Gastrocnemius medialis (tissue), 4 donors: ENCODE measurements at regions not wholly inside any gene's neighbourhood (a gene's known extent, or its start where the extent isn't known, plus 50 kb on each side); places are given as distances from the start of the nearest gene placed in this dataset.

Source experiments
- ATAC-seq, 2 donors: fragments of 150-250 bp; one replicate each; pipeline ENCODE4 v1.9.1; 2016
- DNase-seq, 2 donors: peaks; one replicate each; pipeline ENCODE4 v3.0.0-alpha.2; 2019
- H3K27ac ChIP-seq, 4 donors: fragments of 200-600 bp; sonication (generic); 1 replicate in 1 of 4; 2 replicates in 3 of 4; pipeline ENCODE4 v1.5.1; 2016 to 2018; ENCODE audit warnings: mild to moderate bottlenecking in 2 of 4, moderate library complexity in 1 of 4
- H3K27me3 ChIP-seq, 3 donors: fragments of 200-600 bp; sonication (generic) in 2 of 3; 1 replicate in 1 of 3; 2 replicates in 2 of 3; pipeline versions ENCODE4 v1.5.1 to v1.6.0; 2016 to 2019; ENCODE audit warnings: mild to moderate bottlenecking in 1 of 3, moderate library complexity in 1 of 3
- H3K36me3 ChIP-seq, 2 donors: fragments of 200-600 bp; sonication (generic) in 1 of 2; one replicate each; pipeline ENCODE4 v1.5.1; 2017 to 2018
- H3K4me1 ChIP-seq, 2 donors: fragments of 200-600 bp; sonication (generic) in 1 of 2; one replicate each; pipeline ENCODE4 v1.5.1; 2016 to 2017; ENCODE audit warnings: mild to moderate bottlenecking in 2 of 2
- H3K4me3 ChIP-seq, 4 donors: fragments of 200-600 bp; sonication (generic) in 3 of 4; 1 replicate in 1 of 4; 2 replicates in 3 of 4; pipeline ENCODE4 v1.5.1; 2016 to 2019; ENCODE audit warnings: mild to moderate bottlenecking in 2 of 4
- H3K9me3 ChIP-seq, 3 donors: fragments of 200-600 bp; sonication (generic) in 2 of 3; 1 replicate in 1 of 3; 2 replicates in 2 of 3; pipeline ENCODE4 v1.5.1; 2016 to 2019
- POLR2A ChIP-seq, 2 donors: fragments of 450-650 bp; IDR thresholded peaks; one replicate each; pipeline ENCODE4 v1.6.1; 2017; ENCODE audit warnings: antibody characterized with exemption in 2 of 2, mild to moderate bottlenecking in 2 of 2, moderate library complexity in 2 of 2
- in situ Hi-C, 4 donors: fragments of 200-750 bp; cut with MboI; loops; one replicate each; pipeline versions ENCODE4 v1.15.0 to v1.8.0; 2017; ENCODE audit warnings: low sequenced_read_pairs in 4 of 4
- intact Hi-C: fragments of 100-400 bp; cut with DNase I; formaldehyde crosslinking; loops from one replicate; pipeline ENCODE4 v1.15.1; 2023; ENCODE audit warnings: low total_unique reads
- TF ChIP-seq, protein P1 (sequence below), 5 experiments: fragments of 450-650 bp in 3 of 5; fragments of 200-600 bp in 2 of 5; sonication (generic) in 2 of 5; IDR thresholded peaks in 4 of 5; conservative IDR thresholded peaks in 1 of 5; 1 replicate in 4 of 5; 2 replicates in 1 of 5; pipeline ENCODE4 v1.5.1; 2016 to 2019; ENCODE audit warnings: antibody characterized with exemption in 5 of 5, mild to moderate bottlenecking in 3 of 5, moderate library complexity in 3 of 5

DNA sequence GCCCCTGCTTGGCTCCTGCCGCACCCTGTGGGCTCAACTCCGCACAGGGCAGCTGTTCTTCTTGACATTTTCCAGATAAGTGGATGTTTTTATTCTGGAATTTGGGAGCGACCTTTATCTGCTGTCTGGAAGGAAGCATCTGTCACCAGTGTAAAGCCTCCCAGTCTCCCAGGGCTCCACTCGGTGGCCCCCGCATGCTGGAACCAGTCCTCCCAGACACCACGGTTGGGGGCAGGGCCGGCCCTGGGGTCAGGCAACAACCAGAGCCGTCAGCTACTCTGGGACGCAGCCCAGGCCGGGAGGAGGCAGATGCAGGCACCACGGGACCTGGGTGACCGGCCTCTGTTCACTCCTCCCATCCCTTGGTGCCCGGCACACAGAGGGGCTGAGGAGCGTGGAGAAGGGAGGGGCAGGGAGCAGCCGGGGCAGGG is 92.8 kb upstream of the ADAMTS2 start:
- Histone ChIP-seq H3K27ac (no peak overlapping the region), H3K27me3 (peaks cover 0 to 19% (median 0%) of the 10 kb centered on the region in 3 donors), H3K4me3 (no peak overlapping the region), H3K9me3 (no peaks in the 10 kb centered on the region), H3K36me3 (no peaks in the 10 kb centered on the region), H3K4me1 (no peaks in the 10 kb centered on the region)
- no peak for ATAC-seq
- intact Hi-C loops = no loop called here
- in situ Hi-C loops = no loop called here
- no peak for DNase-seq
- TF ChIP-seq POLR2A (IDR thresholded peaks at IDR 0.05) = no peak
- TF ChIP-seq, protein P1, sequence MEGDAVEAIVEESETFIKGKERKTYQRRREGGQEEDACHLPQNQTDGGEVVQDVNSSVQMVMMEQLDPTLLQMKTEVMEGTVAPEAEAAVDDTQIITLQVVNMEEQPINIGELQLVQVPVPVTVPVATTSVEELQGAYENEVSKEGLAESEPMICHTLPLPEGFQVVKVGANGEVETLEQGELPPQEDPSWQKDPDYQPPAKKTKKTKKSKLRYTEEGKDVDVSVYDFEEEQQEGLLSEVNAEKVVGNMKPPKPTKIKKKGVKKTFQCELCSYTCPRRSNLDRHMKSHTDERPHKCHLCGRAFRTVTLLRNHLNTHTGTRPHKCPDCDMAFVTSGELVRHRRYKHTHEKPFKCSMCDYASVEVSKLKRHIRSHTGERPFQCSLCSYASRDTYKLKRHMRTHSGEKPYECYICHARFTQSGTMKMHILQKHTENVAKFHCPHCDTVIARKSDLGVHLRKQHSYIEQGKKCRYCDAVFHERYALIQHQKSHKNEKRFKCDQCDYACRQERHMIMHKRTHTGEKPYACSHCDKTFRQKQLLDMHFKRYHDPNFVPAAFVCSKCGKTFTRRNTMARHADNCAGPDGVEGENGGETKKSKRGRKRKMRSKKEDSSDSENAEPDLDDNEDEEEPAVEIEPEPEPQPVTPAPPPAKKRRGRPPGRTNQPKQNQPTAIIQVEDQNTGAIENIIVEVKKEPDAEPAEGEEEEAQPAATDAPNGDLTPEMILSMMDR (IDR thresholded peaks at IDR 0.05 in 4 of 5, conservative IDR thresholded peaks at IDR 0.05 in 1 of 5) = no peak

- Histone ChIP-seq H3K4me3 (no peak overlapping the region), H3K4me1 (no peaks in the 10 kb centered on the region), H3K36me3 (no peaks in the 10 kb centered on the region), H3K27me3 (peaks cover 0 to 19% (median 0%) of the 10 kb centered on the region in 3 donors), H3K9me3 (no peaks in the 10 kb centered on the region), H3K27ac (no peak overlapping the region)
- no peak for DNase-seq
- no peak for ATAC-seq
- TF ChIP-seq, protein P1 (IDR thresholded peaks at IDR 0.05 in 4 of 5, conservative IDR thresholded peaks at IDR 0.05 in 1 of 5) = no peak
- TF ChIP-seq POLR2A (IDR thresholded peaks at IDR 0.05) = no peak
- intact Hi-C loops = no loop called here
- in situ Hi-C loops = no loop called here
Measured at GRCh38 chr5:179437341-179438001, 92.2 kb upstream of the ADAMTS2 start.

DNA sequence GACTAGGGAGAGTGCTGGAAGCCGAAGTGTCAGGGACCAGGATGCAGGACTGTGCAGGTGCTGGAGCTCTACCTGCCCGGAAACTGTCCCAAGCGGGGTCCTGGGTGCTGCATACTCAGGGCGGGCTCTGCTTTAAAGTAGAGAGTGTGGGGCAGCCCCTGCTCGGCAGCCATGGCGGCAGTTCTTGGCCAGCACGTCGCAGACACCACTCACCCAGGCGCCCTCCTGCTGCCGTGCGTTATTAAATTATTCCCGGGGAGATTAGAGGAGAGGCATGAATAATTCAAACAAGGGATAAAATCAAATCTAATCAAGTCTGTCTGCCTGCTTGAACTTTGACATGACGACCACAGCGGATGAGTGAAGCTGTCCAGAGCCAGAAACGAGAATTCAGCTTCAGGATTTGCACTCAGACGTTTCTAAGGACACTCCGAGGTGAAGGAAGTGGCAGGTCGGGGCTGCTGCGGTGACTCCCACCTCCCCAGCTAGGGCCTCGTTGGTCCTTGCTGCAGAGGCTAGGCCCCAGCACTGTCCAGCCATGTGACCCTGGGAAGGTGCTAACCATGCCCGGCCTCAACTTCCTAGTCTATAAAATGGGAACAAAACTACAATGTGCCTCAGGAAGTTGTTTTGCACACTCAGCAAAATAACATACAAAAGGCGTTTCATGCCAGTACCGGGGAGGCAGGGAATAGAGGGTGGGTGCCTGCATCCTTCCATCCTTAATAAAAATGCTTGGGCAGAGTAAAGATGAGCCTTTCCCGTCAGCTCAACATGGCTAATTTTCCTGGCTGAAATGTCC is 91.3 kb upstream of the ADAMTS2 start:
- intact Hi-C loops = no loop called here

GRCh38 chr5:179435731-179436315 is 90.6 kb upstream of the ADAMTS2 start:
- ATAC-seq = no peak
- Histone ChIP-seq H3K27ac (no peak overlapping the region), H3K9me3 (no peaks in the 10 kb centered on the region), H3K27me3 (peaks cover 0 to 19% (median 0%) of the 10 kb centered on the region in 3 donors), H3K36me3 (no peaks in the 10 kb centered on the region), H3K4me1 (no peaks in the 10 kb centered on the region), H3K4me3 (no peak overlapping the region)
- no peak for DNase-seq
- intact Hi-C loops (no loop called here), in situ Hi-C loops (no loop called here)
- TF ChIP-seq, protein P1 (IDR thresholded peaks at IDR 0.05 in 4 of 5, conservative IDR thresholded peaks at IDR 0.05 in 1 of 5) = no peak
- TF ChIP-seq POLR2A (IDR thresholded peaks at IDR 0.05) = no peak

More for the DNA sequence above, 91.3 kb upstream of the ADAMTS2 start:
- H3K27me3 ChIP-seq = peaks cover 0 to 19% (median 0%) of the 10 kb centered on the region in 3 donors
- in situ Hi-C loops = no loop called here
- ATAC-seq (no peak), DNase-seq (no peak)
- no peak overlapping the region for H3K27ac ChIP-seq
- H3K9me3 ChIP-seq = no peaks in the 10 kb centered on the region
- H3K36me3 ChIP-seq = no peaks in the 10 kb centered on the region
- TF ChIP-seq, protein P1 (IDR thresholded peaks at IDR 0.05 in 4 of 5, conservative IDR thresholded peaks at IDR 0.05 in 1 of 5) = no peak
- TF ChIP-seq POLR2A (IDR thresholded peaks at IDR 0.05) = no peak
- no peaks in the 10 kb centered on the region for H3K4me1 ChIP-seq
- no peak overlapping the region for H3K4me3 ChIP-seq
